ENCODE measurements at regions not wholly inside any gene's neighbourhood (a gene's known extent, or its start where the extent isn't known, plus 50 kb on each side); places are given as distances from the start of the nearest gene placed in this dataset.

DNA sequence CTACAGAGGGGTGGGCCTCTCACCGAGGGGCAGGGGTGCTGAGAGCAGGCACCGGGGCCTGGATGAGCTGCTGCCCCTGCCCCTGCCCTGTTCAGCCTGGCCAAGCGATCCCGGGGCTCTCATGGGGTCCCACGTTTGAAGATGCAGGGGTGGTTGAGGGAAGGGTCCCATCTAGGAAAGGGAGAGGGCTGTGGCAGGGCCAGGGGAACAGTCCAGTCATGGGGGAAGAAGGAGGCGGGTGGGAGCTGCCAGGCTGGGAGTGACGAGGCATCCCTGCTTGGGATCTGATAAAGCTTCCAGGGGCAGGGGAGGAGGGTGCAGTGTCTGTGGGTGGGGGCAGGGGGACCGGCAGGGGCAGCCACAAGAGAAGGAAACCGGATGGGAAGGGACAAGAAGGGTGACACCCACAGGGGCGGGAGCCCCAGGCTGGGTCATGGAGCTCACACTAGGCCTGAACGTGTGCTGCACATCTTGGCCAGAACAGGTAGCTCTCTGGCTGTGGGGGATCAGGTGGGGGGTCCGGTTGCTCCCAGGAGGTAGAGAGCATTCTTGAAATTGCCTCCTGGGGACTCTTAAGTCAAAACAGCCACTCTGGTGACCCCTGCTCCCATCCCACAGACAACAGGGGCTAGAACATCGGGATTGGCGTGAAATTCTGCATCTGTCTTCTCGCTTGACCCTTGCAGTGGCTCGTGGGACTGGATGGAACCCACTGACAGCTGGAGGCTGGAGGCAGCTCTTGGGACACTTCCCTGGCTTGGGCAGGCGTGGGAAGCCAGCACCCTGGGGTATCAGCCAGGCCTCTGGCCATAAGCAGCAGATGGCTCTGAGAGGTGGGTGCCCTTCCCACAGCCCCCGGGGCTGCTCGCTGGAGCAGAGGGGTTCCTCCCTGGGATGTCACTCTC is 58.0 kb upstream of the GATA5 start:
- no peak for TF ChIP-seq CTCF (IDR thresholded peaks at IDR 0.05; ENCODE audit: low read depth, low read length, poor library complexity, severe bottlenecking)
- no peak for TF ChIP-seq EZH2phosphoT487 (IDR thresholded peaks at IDR 0.05; ENCODE audit: borderline replicate concordance, low read length)
